B cell (primary cell): ENCODE measurements at regions not wholly inside any gene's neighbourhood (a gene's known extent, or its start where the extent isn't known, plus 50 kb on each side); places are given as distances from the start of the nearest gene placed in this dataset.

Experiments used
- ATAC-seq: fragments of 200-7000 bp; cut with Tn5 transposase; one replicate; pipeline ENCODE4 v1.10.0; 2021; ENCODE audit warnings: low read depth, mild to moderate bottlenecking, moderate number of reproducible peaks, moderate library complexity
- CTCF ChIA-PET: fragments of 350-600 bp; sonication (Branson Sonifier 250); formaldehyde crosslinking; loops from one replicate; lab custom pipeline; 2021; ENCODE audit warnings: antibody characterized with exemption, inconsistent platforms; lab: Charles Lee
- POLR2A ChIA-PET: fragments of 350-600 bp; sonication (Branson Sonifier 250); formaldehyde crosslinking; loops from one replicate; lab custom pipeline; 2021; ENCODE audit warnings: antibody characterized with exemption; lab: Charles Lee
- DNase-seq: peaks from one replicate; pipeline ENCODE4 v3.0.0; 2013
- H2AFZ ChIP-seq: 2 replicates; pipeline ENCODE4 v1.6.1; 2012; ENCODE audit warnings: mild to moderate bottlenecking, low read depth, low read length; ENCODE audit not compliant: insufficient read depth, poor library complexity, severe bottlenecking
- H3K27ac ChIP-seq, 2 donors: 1 replicate in 1 of 2; 2 replicates in 1 of 2; pipeline ENCODE4 v1.5.1; 2012 to 2013; ENCODE audit warnings: low read length in 2 of 2, mild to moderate bottlenecking in 2 of 2, moderate library complexity in 1 of 2
- H3K27me3 ChIP-seq, 4 experiments: fragments of 200-600 bp in 1 of 4; sonication (generic) in 1 of 4; replicated peaks in 1 of 4; 1 replicate in 2 of 4; 2 replicates in 2 of 4; pipeline versions ENCODE4 v1.6.1 to v1.7.0; 2013 to 2016; ENCODE audit warnings: low read length in 3 of 4, mild to moderate bottlenecking in 2 of 4, mixed read lengths in 1 of 4, moderate library complexity in 1 of 4; ENCODE audit not compliant: insufficient read depth in 4 of 4, control insufficient read depth in 3 of 4; ENCODE audit errors: control extremely low read depth in 1 of 4
- H3K36me3 ChIP-seq, 2 experiments: replicated peaks in 1 of 2; 1 replicate in 1 of 2; 2 replicates in 1 of 2; pipeline versions ENCODE4 v1.6.1 to v1.7.1; 2013; ENCODE audit warnings: low read length in 1 of 2; ENCODE audit not compliant: insufficient read depth in 2 of 2, control insufficient read depth in 1 of 2; ENCODE audit errors: control extremely low read depth in 1 of 2, extremely low read depth in 1 of 2
- H3K4me1 ChIP-seq, 2 donors: fragments of 200-600 bp in 1 of 2; sonication (generic) in 1 of 2; 1 replicate in 1 of 2; 2 replicates in 1 of 2; pipeline versions ENCODE4 v1.5.1 to v1.6.1; 2013 to 2017; ENCODE audit warnings: low read length in 2 of 2; ENCODE audit not compliant: control insufficient read depth in 2 of 2, insufficient read depth in 2 of 2
- H3K4me2 ChIP-seq: replicated peaks from 2 replicates; pipeline ENCODE3; 2012; ENCODE audit warnings: mild to moderate bottlenecking, low read depth, low read length; ENCODE audit not compliant: poor library complexity, severe bottlenecking
- H3K4me3 ChIP-seq, 5 experiments: fragments of 200-600 bp in 1 of 5; sonication (generic) in 1 of 5; 1 replicate in 3 of 5; 2 replicates in 2 of 5; pipeline versions ENCODE4 v1.5.1 to v1.7.0; 2011 to 2016; ENCODE audit warnings: low read length in 4 of 5, mild to moderate bottlenecking in 4 of 5, low read depth in 2 of 5, control low read depth in 1 of 5, moderate library complexity in 1 of 5; ENCODE audit not compliant: insufficient read depth in 1 of 5; ENCODE audit errors: control extremely low read depth in 1 of 5, extremely low read depth in 1 of 5
- H3K79me2 ChIP-seq: fragments of 200-600 bp; sonication (generic); one replicate; pipeline ENCODE4 v1.6.0; 2016; ENCODE audit warnings: low read length; ENCODE audit not compliant: control insufficient read depth, insufficient read depth
- H3K9ac ChIP-seq: fragments of 200-600 bp; sonication (generic); 2 replicates; pipeline ENCODE4 v1.6.1; 2017; ENCODE audit warnings: mild to moderate bottlenecking, low read length, moderate library complexity
- H3K9me3 ChIP-seq, 3 donors: one replicate each; pipeline versions ENCODE4 v1.6.1 to v1.7.1; 2013; ENCODE audit warnings: low read length in 2 of 3; ENCODE audit not compliant: control insufficient read depth in 2 of 3, insufficient read depth in 1 of 3; ENCODE audit errors: control extremely low read depth in 1 of 3
- H4K20me1 ChIP-seq: 2 replicates; pipeline ENCODE4 v1.6.0; 2012; ENCODE audit warnings: mild to moderate bottlenecking, low read length; ENCODE audit not compliant: insufficient read depth, control insufficient read depth, poor library complexity, severe bottlenecking
- H3K27ac Mint-ChIP-seq: one replicate; pipeline ENCODE4 v1.8.0; 2021; ENCODE audit warnings: mixed read lengths
- H3K27me3 Mint-ChIP-seq: one replicate; pipeline ENCODE4 v1.8.0; 2021; ENCODE audit warnings: mixed read lengths
- H3K4me1 Mint-ChIP-seq: one replicate; pipeline ENCODE4 v1.8.0; 2021; ENCODE audit warnings: mixed read lengths
- H3K4me3 Mint-ChIP-seq: one replicate; pipeline ENCODE4 v1.8.0; 2021; ENCODE audit warnings: mixed read lengths
- H3K9me3 Mint-ChIP-seq: one replicate; pipeline ENCODE4 v1.8.0; 2022; ENCODE audit warnings: mixed read lengths; ENCODE audit not compliant: insufficient read depth
- CTCF ChIP-seq: fragments of 200-600 bp; IDR thresholded peaks from one replicate; pipeline ENCODE4 v1.8.0; 2022; ENCODE audit warnings: antibody characterized with exemption, mild to moderate bottlenecking
- EZH2 ChIP-seq: IDR thresholded peaks from 2 replicates; pipeline ENCODE4 v1.6.1; 2012; ENCODE audit warnings: borderline replicate concordance, low read depth, mild to moderate bottlenecking, moderate library complexity, low read length; ENCODE audit not compliant: insufficient read depth, poor library complexity, severe bottlenecking
- WGBS: methylation state at CpG from one replicate; pipeline ENCODE4 v1.1.5; 2013; ENCODE audit warnings: missing lambda C conversion rate; ENCODE audit not compliant: insufficient coverage; 5-methylcytosine and 5-hydroxymethylcytosine counted together
- intact Hi-C: fragments of 100-400 bp; cut with micrococcal nuclease; formaldehyde crosslinking; loops from one replicate; pipeline ENCODE4 v1.10.0; 2022

- Histone ChIP-seq H3K27ac (no peak overlapping the region), H3K36me3 (no peaks in the 10 kb centered on the region), H3K4me1 (no peaks in the 10 kb centered on the region), H3K9me3 (no peaks in the 10 kb centered on the region), H3K79me2 (no peaks in the 10 kb centered on the region), H3K9ac (no peak overlapping the region), H3K4me2 (no peak overlapping the region), H3K27me3 (no peaks in the 10 kb centered on the region), H3K4me3 (no peak overlapping the region), H2AFZ (no peak overlapping the region), H4K20me1 (no peaks in the 10 kb centered on the region)
- 85% methylated on average over 6 of the region's 8 CpGs for WGBS
- H3K27me3 Mint-ChIP-seq, result no peaks in the 10 kb centered on the region
- ChIA-PET POLR2A (no interaction called here), CTCF (no interaction called here)
- no peaks in the 10 kb centered on the region for H3K4me1 Mint-ChIP-seq
- no peak for DNase-seq
- no peak for ATAC-seq
- no peak overlapping the region for H3K27ac Mint-ChIP-seq
- H3K4me3 Mint-ChIP-seq, result no peak overlapping the region
- intact Hi-C loops, result no loop called here
- no peaks in the 10 kb centered on the region for H3K9me3 Mint-ChIP-seq
- TF ChIP-seq CTCF (no peak), EZH2 (no peak)
Observed at GRCh38 chr5:135245521-135246499, 153.2 kb downstream of the MACROH2A1 start.

GRCh38 chr5:135244620-135245021 lies 154.4 kb downstream of the MACROH2A1 start:
- no peak overlapping the region for H2AFZ ChIP-seq
- no peak overlapping the region for H3K4me3 Mint-ChIP-seq
- POLR2A ChIA-PET, result no interaction called here
- ATAC-seq (no peak), DNase-seq (no peak)
- H3K79me2 ChIP-seq, result no peaks in the 10 kb centered on the region
- H3K4me2 ChIP-seq, result no peak overlapping the region
- H3K27me3 ChIP-seq, result no peaks in the 10 kb centered on the region
- CTCF ChIA-PET, result no interaction called here
- intact Hi-C loops, result no loop called here
- H3K27ac Mint-ChIP-seq, result no peak overlapping the region
- TF ChIP-seq EZH2, result no peak
- H3K4me1 Mint-ChIP-seq, result no peaks in the 10 kb centered on the region
- H3K4me1 ChIP-seq, result no peaks in the 10 kb centered on the region
- no peak overlapping the region for H3K9ac ChIP-seq
- H3K36me3 ChIP-seq, result no peaks in the 10 kb centered on the region
- H3K9me3 Mint-ChIP-seq, result no peaks in the 10 kb centered on the region
- H3K4me3 ChIP-seq, result no peak overlapping the region
- 100% methylated on average over 3 of the region's 3 CpGs for WGBS
- H3K27me3 Mint-ChIP-seq, result no peaks in the 10 kb centered on the region
- no peaks in the 10 kb centered on the region for H4K20me1 ChIP-seq
- no peaks in the 10 kb centered on the region for H3K9me3 ChIP-seq
- H3K27ac ChIP-seq, result no peak overlapping the region
